A549 (cell line): ENCODE measurements at regions not wholly inside any gene's neighbourhood (a gene's known extent, or its start where the extent isn't known, plus 50 kb on each side); places are given as distances from the start of the nearest gene placed in this dataset.

Experiments used
- CHD2 ChIP-seq: fragments of 150-350 bp; IDR thresholded peaks from 2 replicates; pipeline ENCODE4 v1.6.1; 2014; ENCODE audit warnings: low read length; ENCODE audit not compliant: partially characterized antibody
- MAX ChIP-seq: IDR thresholded peaks from 2 replicates; pipeline ENCODE4 v1.6.1; 2012
- MAZ ChIP-seq: fragments of 150-350 bp; IDR thresholded peaks from 2 replicates; pipeline ENCODE4 v1.6.1; 2014; ENCODE audit warnings: antibody characterized with exemption, low read depth, low read length, borderline replicate concordance

- TF ChIP-seq MAX (no peak), CHD2 (no peak), MAZ (no peak)
Measured at GRCh38 chr3:181432992-181433391, 278.7 kb upstream of the SOX2 start.
